ENCODE measurements at regions not wholly inside any gene's neighbourhood (a gene's known extent, or its start where the extent isn't known, plus 50 kb on each side); places are given as distances from the start of the nearest gene placed in this dataset.

GRCh38 chr14:55798406-55798805 lies 218.4 kb downstream of the KTN1 start:
- H3K27me3 ChIP-seq = no peaks in the 10 kb centered on the region
- no peak for TF ChIP-seq POLR2A (IDR thresholded peaks at IDR 0.05)
- no peak for TF ChIP-seq EP300 (IDR thresholded peaks at IDR 0.05)
- no peak for TF ChIP-seq CTCF (IDR thresholded peaks at IDR 0.05)
- no peak overlapping the region for H3K4me3 ChIP-seq
- DNase-seq = no peak
- no peaks in the 10 kb centered on the region for H3K36me3 ChIP-seq
- no peaks in the 10 kb centered on the region for H3K4me1 ChIP-seq (ENCODE audit: insufficient read depth)
- no peaks in the 10 kb centered on the region for H3K9me3 ChIP-seq
- intact Hi-C loops (cut with DNase I) = no loop called here
- 73 to 82% (median 81%) methylated on average over 3 of the region's 3 CpGs for WGBS, 3 donors
- H3K27ac ChIP-seq = no peak overlapping the region

- TF ChIP-seq EP300 (IDR thresholded peaks at IDR 0.05) (no peak), POLR2A (IDR thresholded peaks at IDR 0.05) (no peak), CTCF (IDR thresholded peaks at IDR 0.05) (no peak)
- Histone ChIP-seq H3K27me3 (no peaks in the 10 kb centered on the region), H3K27ac (no peak overlapping the region), H3K4me3 (no peak overlapping the region), H3K4me1 (ENCODE audit: insufficient read depth) (no peaks in the 10 kb centered on the region), H3K36me3 (no peaks in the 10 kb centered on the region), H3K9me3 (no peaks in the 10 kb centered on the region)
- DNase-seq = no peak
- intact Hi-C loops (cut with DNase I) = no loop called here
- 51 to 55% (median 54%) methylated on average over 3 of the region's 3 CpGs for WGBS, 3 donors
These were observed 219.6 kb downstream of the KTN1 start for GRCh38 chr14:55799508-55800095.

GRCh38 chr14:55800156-55800785 lies 220.3 kb downstream of the KTN1 start:
- Histone ChIP-seq H3K36me3 (no peaks in the 10 kb centered on the region), H3K4me3 (no peak overlapping the region), H3K27ac (no peak overlapping the region), H3K4me1 (ENCODE audit: insufficient read depth) (no peaks in the 10 kb centered on the region), H3K27me3 (no peaks in the 10 kb centered on the region), H3K9me3 (no peaks in the 10 kb centered on the region)
- DNase-seq = no peak
- 75 to 87% (median 85%) methylated on average over 3 of the region's 3 CpGs for WGBS, 3 donors
- intact Hi-C loops (cut with DNase I) = no loop called here
- no peak for TF ChIP-seq POLR2A (IDR thresholded peaks at IDR 0.05)
- no peak for TF ChIP-seq EP300 (IDR thresholded peaks at IDR 0.05)
- TF ChIP-seq CTCF (IDR thresholded peaks at IDR 0.05) = no peak

GRCh38 chr14:55801121-55801520 lies 221.1 kb downstream of the KTN1 start:
- TF ChIP-seq CTCF (IDR thresholded peaks at IDR 0.05) (no peak), POLR2A (IDR thresholded peaks at IDR 0.05) (no peak), EP300 (IDR thresholded peaks at IDR 0.05) (no peak)
- Histone ChIP-seq H3K4me3 (no peak overlapping the region), H3K4me1 (ENCODE audit: insufficient read depth) (no peaks in the 10 kb centered on the region), H3K9me3 (no peaks in the 10 kb centered on the region), H3K27me3 (no peaks in the 10 kb centered on the region), H3K27ac (no peak overlapping the region), H3K36me3 (no peaks in the 10 kb centered on the region)
- no peak for DNase-seq
- intact Hi-C loops (cut with DNase I) = no loop called here
- 0 to 3% (median 0%) methylated on average over 1 of the region's 1 CpG for WGBS, 3 donors

Data from ovary (tissue), 7 donors.